ENCODE measurements at regions not wholly inside any gene's neighbourhood (a gene's known extent, or its start where the extent isn't known, plus 50 kb on each side); places are given as distances from the start of the nearest gene placed in this dataset.

- DNase-seq (ENCODE audit: low read depth) = no peak
- no peak overlapping the region for H3K4me3 ChIP-seq (ENCODE audit: low read depth, low read length)
- TF ChIP-seq, protein P1, sequence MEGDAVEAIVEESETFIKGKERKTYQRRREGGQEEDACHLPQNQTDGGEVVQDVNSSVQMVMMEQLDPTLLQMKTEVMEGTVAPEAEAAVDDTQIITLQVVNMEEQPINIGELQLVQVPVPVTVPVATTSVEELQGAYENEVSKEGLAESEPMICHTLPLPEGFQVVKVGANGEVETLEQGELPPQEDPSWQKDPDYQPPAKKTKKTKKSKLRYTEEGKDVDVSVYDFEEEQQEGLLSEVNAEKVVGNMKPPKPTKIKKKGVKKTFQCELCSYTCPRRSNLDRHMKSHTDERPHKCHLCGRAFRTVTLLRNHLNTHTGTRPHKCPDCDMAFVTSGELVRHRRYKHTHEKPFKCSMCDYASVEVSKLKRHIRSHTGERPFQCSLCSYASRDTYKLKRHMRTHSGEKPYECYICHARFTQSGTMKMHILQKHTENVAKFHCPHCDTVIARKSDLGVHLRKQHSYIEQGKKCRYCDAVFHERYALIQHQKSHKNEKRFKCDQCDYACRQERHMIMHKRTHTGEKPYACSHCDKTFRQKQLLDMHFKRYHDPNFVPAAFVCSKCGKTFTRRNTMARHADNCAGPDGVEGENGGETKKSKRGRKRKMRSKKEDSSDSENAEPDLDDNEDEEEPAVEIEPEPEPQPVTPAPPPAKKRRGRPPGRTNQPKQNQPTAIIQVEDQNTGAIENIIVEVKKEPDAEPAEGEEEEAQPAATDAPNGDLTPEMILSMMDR (IDR thresholded peaks at IDR 0.05; ENCODE audit: insufficient read depth, low read depth, low read length, missing control alignments) = no peak
These were observed 54.4 kb upstream of the TMPRSS2 start for GRCh38 chr21:41562101-41563000.

DNA sequence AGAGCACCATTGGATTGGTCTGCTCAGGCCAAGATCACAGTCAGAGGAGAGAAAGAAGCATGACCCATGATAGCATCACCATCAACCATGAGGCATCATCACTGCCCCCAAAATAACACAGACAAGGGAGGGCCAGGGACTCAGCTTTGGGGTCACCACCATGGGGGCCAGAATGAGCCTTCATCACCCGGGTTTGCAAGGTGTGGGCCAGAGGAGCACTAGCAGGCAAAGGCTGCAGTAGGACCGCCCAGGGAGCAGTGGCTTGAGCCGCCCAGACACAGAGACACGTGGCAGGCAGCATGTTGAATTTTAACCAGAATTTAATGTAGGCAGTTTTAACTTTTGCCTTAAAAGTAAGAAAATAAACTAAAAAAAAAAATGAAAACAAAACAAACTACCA, 53.7 kb upstream of the TMPRSS2 start:
- DNase-seq (ENCODE audit: low read depth) = no peak
- no peak overlapping the region for H3K4me3 ChIP-seq (ENCODE audit: low read depth, low read length)
- TF ChIP-seq, protein P1 (IDR thresholded peaks at IDR 0.05; ENCODE audit: insufficient read depth, low read depth, low read length, missing control alignments) = no peak

DNA sequence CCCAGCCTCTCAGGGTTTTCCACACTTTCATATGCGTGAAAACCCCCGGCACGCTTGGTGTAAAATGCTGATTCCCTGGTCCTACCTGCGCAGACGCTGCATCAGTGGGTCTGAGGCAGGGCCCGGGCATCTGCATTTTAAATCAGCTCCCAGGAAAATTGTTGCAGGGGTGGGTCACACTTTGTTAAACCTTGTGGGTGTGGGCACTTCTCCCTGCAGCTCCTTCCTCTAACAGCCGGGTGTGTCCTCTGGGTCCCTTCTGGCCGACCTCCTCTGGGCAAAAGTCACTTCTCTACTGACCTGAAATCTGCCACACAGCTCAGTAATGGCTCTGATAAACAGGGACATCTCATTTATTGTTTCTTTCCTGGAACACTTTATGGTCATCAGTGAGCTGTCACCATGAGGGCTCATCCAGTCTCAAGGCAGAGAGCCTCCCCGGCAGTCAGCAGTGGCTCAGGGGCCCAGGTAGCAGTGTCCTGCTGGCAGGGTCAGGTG, 52.8 kb upstream of the TMPRSS2 start:
- no peak for DNase-seq (ENCODE audit: low read depth)
- no peak overlapping the region for H3K4me3 ChIP-seq (ENCODE audit: low read depth, low read length)
- TF ChIP-seq, protein P1 (IDR thresholded peaks at IDR 0.05; ENCODE audit: insufficient read depth, low read depth, low read length, missing control alignments) = no peak

GRCh38 chr21:41559658-41560631, 52.0 kb upstream of the TMPRSS2 start:
- H3K4me3 ChIP-seq (ENCODE audit: low read depth, low read length) = no peak overlapping the region
- DNase-seq (ENCODE audit: low read depth) = peak; percentile 79
- TF ChIP-seq, protein P1 (IDR thresholded peaks at IDR 0.05; ENCODE audit: insufficient read depth, low read depth, low read length, missing control alignments) = no peak

- TF ChIP-seq, protein P1 (IDR thresholded peaks at IDR 0.05; ENCODE audit: insufficient read depth, low read depth, low read length, missing control alignments) = no peak
- no peak for DNase-seq (ENCODE audit: low read depth)
- H3K4me3 ChIP-seq (ENCODE audit: low read depth, low read length) = no peak overlapping the region
These were observed 50.9 kb upstream of the TMPRSS2 start for GRCh38 chr21:41558842-41559241.

DNA sequence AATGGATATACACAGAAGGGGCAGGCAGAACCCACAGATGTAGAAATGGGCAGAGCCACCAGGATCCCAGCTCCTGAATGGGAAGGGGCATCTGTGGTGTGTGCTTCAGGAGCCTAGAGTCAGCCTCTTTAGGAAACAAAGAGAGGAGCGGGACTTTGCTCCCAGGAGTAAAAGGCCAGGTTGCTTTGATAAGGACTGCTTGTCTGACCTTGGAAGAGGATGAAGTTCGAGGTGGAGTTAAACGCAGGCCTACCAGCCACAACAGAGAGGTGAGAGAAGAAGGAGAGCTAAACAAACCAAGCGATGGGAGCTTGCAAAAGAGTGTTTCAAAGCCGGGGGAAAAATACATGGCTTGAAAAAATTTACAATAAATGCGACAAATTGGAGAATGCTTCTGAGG, 49.9 kb upstream of the TMPRSS2 start:
- no peak overlapping the region for H3K4me3 ChIP-seq (ENCODE audit: low read depth, low read length)
- no peak for DNase-seq (ENCODE audit: low read depth)
- TF ChIP-seq, protein P1 (IDR thresholded peaks at IDR 0.05; ENCODE audit: insufficient read depth, low read depth, low read length, missing control alignments) = no peak

Measured in GM12865 (cell line).